ENCODE measurements at regions not wholly inside any gene's neighbourhood (a gene's known extent, or its start where the extent isn't known, plus 50 kb on each side); places are given as distances from the start of the nearest gene placed in this dataset.
"Not testable (repeated sequence)": the region's sequence is repeated elsewhere in the genome, so short reads cannot be mapped to it uniquely, and the experiment has no call there.

- peak in 3 of 5 donors; percentile 1 to 57 (median 25) for DNase-seq
- no peak for TF ChIP-seq CTCF (IDR thresholded peaks at IDR 0.05; ENCODE audit: borderline replicate concordance, extremely low read depth, insufficient read depth)
- Histone ChIP-seq H3K27me3 (ENCODE audit: control insufficient read depth, insufficient read depth, low read length) (no peaks in the 10 kb centered on the region), H3K27ac (ENCODE audit: low read depth in 2 of 2, low read length in 2 of 2) (no peak overlapping the region), H3K4me1 (ENCODE audit: control insufficient read depth in 2 of 3, insufficient read depth in 2 of 3, low read depth in 1 of 3, low read length in 3 of 3) (no peaks in the 10 kb centered on the region), H3K36me3 (ENCODE audit: control insufficient read depth in 2 of 3, insufficient read depth in 3 of 3, low read length in 3 of 3) (no peaks in the 10 kb centered on the region), H3K9me3 (ENCODE audit: control insufficient read depth in 2 of 3, insufficient read depth in 1 of 3, low read length in 3 of 3) (no peaks in the 10 kb centered on the region), H3K4me3 (ENCODE audit: low read length in 3 of 3) (no peak overlapping the region), H3K9ac (ENCODE audit: low read length in 3 of 3) (no peak overlapping the region)
- intact Hi-C loops (cut with DNase I), result no loop called here
- no peak for FAIRE-seq
Observed at GRCh38 chr15:84402856-84403608, 167.5 kb downstream of the GOLGA6L4 start.

GRCh38 chr15:84409357-84409756 is 173.8 kb downstream of the GOLGA6L4 start:
- FAIRE-seq; intact Hi-C loops (cut with DNase I); H3K27ac ChIP-seq (ENCODE audit: low read depth in 2 of 2, low read length in 2 of 2); H3K4me3 ChIP-seq (ENCODE audit: low read length in 3 of 3); H3K27me3 ChIP-seq (ENCODE audit: control insufficient read depth, insufficient read depth, low read length); H3K4me1 ChIP-seq (ENCODE audit: control insufficient read depth in 2 of 3, insufficient read depth in 2 of 3, low read depth in 1 of 3, low read length in 3 of 3); H3K9ac ChIP-seq (ENCODE audit: low read length in 3 of 3); DNase-seq; H3K36me3 ChIP-seq (ENCODE audit: control insufficient read depth in 2 of 3, insufficient read depth in 3 of 3, low read length in 3 of 3); H3K9me3 ChIP-seq (ENCODE audit: control insufficient read depth in 2 of 3, insufficient read depth in 1 of 3, low read length in 3 of 3): not testable (repeated sequence)

- DNase-seq, result peak in 1 of 5 donors; percentile 23
- H3K9ac ChIP-seq (ENCODE audit: low read length in 3 of 3); H3K27me3 ChIP-seq (ENCODE audit: control insufficient read depth, insufficient read depth, low read length); FAIRE-seq; H3K27ac ChIP-seq (ENCODE audit: low read depth in 2 of 2, low read length in 2 of 2); H3K36me3 ChIP-seq (ENCODE audit: control insufficient read depth in 2 of 3, insufficient read depth in 3 of 3, low read length in 3 of 3); H3K9me3 ChIP-seq (ENCODE audit: control insufficient read depth in 2 of 3, insufficient read depth in 1 of 3, low read length in 3 of 3); H3K4me3 ChIP-seq (ENCODE audit: low read length in 3 of 3); H3K4me1 ChIP-seq (ENCODE audit: control insufficient read depth in 2 of 3, insufficient read depth in 2 of 3, low read depth in 1 of 3, low read length in 3 of 3); intact Hi-C loops (cut with DNase I): not testable (repeated sequence)
Observed at GRCh38 chr15:84421513-84422181, 179.2 kb upstream of the ZSCAN2 start.

DNA sequence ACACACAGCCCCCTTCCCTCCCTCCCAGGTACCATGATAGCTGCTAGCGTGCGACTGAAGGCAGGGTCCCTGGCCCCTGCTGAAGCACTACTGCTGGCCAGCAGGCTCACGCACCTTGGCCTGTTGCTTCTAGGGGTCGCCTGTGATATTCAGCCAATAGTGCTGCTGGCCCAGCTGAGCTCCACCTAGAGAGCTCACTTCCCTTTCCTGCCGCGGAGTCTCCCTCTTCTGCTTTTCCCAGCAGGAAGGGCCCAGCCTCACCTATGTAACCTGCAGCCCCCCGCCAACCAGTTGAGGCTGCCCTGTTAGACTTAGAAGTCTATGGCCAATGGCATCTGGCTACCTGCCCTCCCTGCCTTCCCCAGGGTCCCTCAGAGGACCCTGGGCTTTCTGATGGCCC is 175.5 kb upstream of the ZSCAN2 start:
- FAIRE-seq; H3K4me3 ChIP-seq (ENCODE audit: low read length in 3 of 3); H3K9ac ChIP-seq (ENCODE audit: low read length in 3 of 3); H3K9me3 ChIP-seq (ENCODE audit: control insufficient read depth in 2 of 3, insufficient read depth in 1 of 3, low read length in 3 of 3); intact Hi-C loops (cut with DNase I); H3K4me1 ChIP-seq (ENCODE audit: control insufficient read depth in 2 of 3, insufficient read depth in 2 of 3, low read depth in 1 of 3, low read length in 3 of 3); H3K36me3 ChIP-seq (ENCODE audit: control insufficient read depth in 2 of 3, insufficient read depth in 3 of 3, low read length in 3 of 3); H3K27ac ChIP-seq (ENCODE audit: low read depth in 2 of 2, low read length in 2 of 2); H3K27me3 ChIP-seq (ENCODE audit: control insufficient read depth, insufficient read depth, low read length): not testable (repeated sequence)
- peak in 1 of 5 donors; percentile 15 for DNase-seq

- H3K27me3 ChIP-seq (ENCODE audit: control insufficient read depth, insufficient read depth, low read length); H3K27ac ChIP-seq (ENCODE audit: low read depth in 2 of 2, low read length in 2 of 2); H3K36me3 ChIP-seq (ENCODE audit: control insufficient read depth in 2 of 3, insufficient read depth in 3 of 3, low read length in 3 of 3); H3K9me3 ChIP-seq (ENCODE audit: control insufficient read depth in 2 of 3, insufficient read depth in 1 of 3, low read length in 3 of 3); H3K9ac ChIP-seq (ENCODE audit: low read length in 3 of 3); intact Hi-C loops (cut with DNase I); DNase-seq; FAIRE-seq; H3K4me1 ChIP-seq (ENCODE audit: control insufficient read depth in 2 of 3, insufficient read depth in 2 of 3, low read depth in 1 of 3, low read length in 3 of 3); H3K4me3 ChIP-seq (ENCODE audit: low read length in 3 of 3): not testable (repeated sequence)
Observed at GRCh38 chr15:84473305-84473877, 127.4 kb upstream of the ZSCAN2 start.

- intact Hi-C loops (cut with DNase I); H3K4me1 ChIP-seq (ENCODE audit: control insufficient read depth in 2 of 3, insufficient read depth in 2 of 3, low read depth in 1 of 3, low read length in 3 of 3); H3K36me3 ChIP-seq (ENCODE audit: control insufficient read depth in 2 of 3, insufficient read depth in 3 of 3, low read length in 3 of 3); H3K4me3 ChIP-seq (ENCODE audit: low read length in 3 of 3); H3K27ac ChIP-seq (ENCODE audit: low read depth in 2 of 2, low read length in 2 of 2); FAIRE-seq; H3K9ac ChIP-seq (ENCODE audit: low read length in 3 of 3); H3K9me3 ChIP-seq (ENCODE audit: control insufficient read depth in 2 of 3, insufficient read depth in 1 of 3, low read length in 3 of 3); DNase-seq; H3K27me3 ChIP-seq (ENCODE audit: control insufficient read depth, insufficient read depth, low read length): not testable (repeated sequence)
Observed at GRCh38 chr15:84476364-84477033, 124.3 kb upstream of the ZSCAN2 start.

- H3K36me3 ChIP-seq (ENCODE audit: control insufficient read depth in 2 of 3, insufficient read depth in 3 of 3, low read length in 3 of 3); H3K4me1 ChIP-seq (ENCODE audit: control insufficient read depth in 2 of 3, insufficient read depth in 2 of 3, low read depth in 1 of 3, low read length in 3 of 3); H3K9me3 ChIP-seq (ENCODE audit: control insufficient read depth in 2 of 3, insufficient read depth in 1 of 3, low read length in 3 of 3); H3K27me3 ChIP-seq (ENCODE audit: control insufficient read depth, insufficient read depth, low read length); DNase-seq; H3K4me3 ChIP-seq (ENCODE audit: low read length in 3 of 3); intact Hi-C loops (cut with DNase I); H3K27ac ChIP-seq (ENCODE audit: low read depth in 2 of 2, low read length in 2 of 2); FAIRE-seq; H3K9ac ChIP-seq (ENCODE audit: low read length in 3 of 3): not testable (repeated sequence)
Observed at GRCh38 chr15:84477550-84477949, 123.3 kb upstream of the ZSCAN2 start.

Data from kidney (tissue), 13 donors.